GM18505 (cell line): ENCODE measurements at regions not wholly inside any gene's neighbourhood (a gene's known extent, or its start where the extent isn't known, plus 50 kb on each side); places are given as distances from the start of the nearest gene placed in this dataset.

Experiments
- ATAC-seq: cut with Tn5 transposase; IDR thresholded peaks from one replicate; pipeline ENCODE4 v1.9.1; 2021; ENCODE audit not compliant: unreplicated experiment
- POLR2A ChIP-seq: IDR thresholded peaks from 4 replicates; pipeline ENCODE4 v1.6.1; 2011; ENCODE audit warnings: borderline replicate concordance; ENCODE audit not compliant: insufficient read depth, insufficient read length; ENCODE audit errors: extremely low read depth

GRCh38 chr9:80632041-80632440 is 1057.3 kb downstream of the TLE1 start:
- no peak for ATAC-seq
- TF ChIP-seq POLR2A, result no peak

GRCh38 chr9:80622508-80622907 is 1050.7 kb downstream of the TLE4 start:
- ATAC-seq, result no peak
- TF ChIP-seq POLR2A, result no peak

- no peak for ATAC-seq
- no peak for TF ChIP-seq POLR2A
Observed at GRCh38 chr9:80619356-80619755, 1047.6 kb downstream of the TLE4 start.

GRCh38 chr9:80615964-80616363 is 1044.2 kb downstream of the TLE4 start:
- no peak for TF ChIP-seq POLR2A
- no peak for ATAC-seq

- ATAC-seq, result no peak
- no peak for TF ChIP-seq POLR2A
Observed at GRCh38 chr9:80605793-80606192, 1034.0 kb downstream of the TLE4 start.

- ATAC-seq, result no peak
- TF ChIP-seq POLR2A, result no peak
Observed at GRCh38 chr9:80605129-80605528, 1033.4 kb downstream of the TLE4 start.

GRCh38 chr9:80602291-80602690 is 1030.5 kb downstream of the TLE4 start:
- TF ChIP-seq POLR2A, result no peak
- ATAC-seq, result no peak

GRCh38 chr9:80596579-80596978 is 1024.8 kb downstream of the TLE4 start:
- TF ChIP-seq POLR2A, result no peak
- no peak for ATAC-seq

- no peak for ATAC-seq
- TF ChIP-seq POLR2A, result no peak
Observed at GRCh38 chr9:80595192-80595591, 1023.4 kb downstream of the TLE4 start.

GRCh38 chr9:80592413-80592812 is 1020.6 kb downstream of the TLE4 start:
- TF ChIP-seq POLR2A, result no peak
- no peak for ATAC-seq

- ATAC-seq, result no peak
- no peak for TF ChIP-seq POLR2A
Observed at GRCh38 chr9:80586786-80587330, 1015.1 kb downstream of the TLE4 start.

- no peak for TF ChIP-seq POLR2A
- no peak for ATAC-seq
Observed at GRCh38 chr9:80571953-80572352, 1000.2 kb downstream of the TLE4 start.

- ATAC-seq, result no peak
- no peak for TF ChIP-seq POLR2A
Observed at GRCh38 chr9:80569236-80569635, 997.5 kb downstream of the TLE4 start.

GRCh38 chr9:80561526-80561925 is 989.8 kb downstream of the TLE4 start:
- no peak for TF ChIP-seq POLR2A
- no peak for ATAC-seq

GRCh38 chr9:80560976-80561375 is 989.2 kb downstream of the TLE4 start:
- ATAC-seq, result no peak
- no peak for TF ChIP-seq POLR2A

- ATAC-seq, result no peak
- no peak for TF ChIP-seq POLR2A
Observed at GRCh38 chr9:80557256-80557655, 985.5 kb downstream of the TLE4 start.

- ATAC-seq, result no peak
- TF ChIP-seq POLR2A, result no peak
Observed at GRCh38 chr9:80556631-80557030, 984.9 kb downstream of the TLE4 start.
